ENCODE measurements at regions not wholly inside any gene's neighbourhood (a gene's known extent, or its start where the extent isn't known, plus 50 kb on each side); places are given as distances from the start of the nearest gene placed in this dataset.

DNA sequence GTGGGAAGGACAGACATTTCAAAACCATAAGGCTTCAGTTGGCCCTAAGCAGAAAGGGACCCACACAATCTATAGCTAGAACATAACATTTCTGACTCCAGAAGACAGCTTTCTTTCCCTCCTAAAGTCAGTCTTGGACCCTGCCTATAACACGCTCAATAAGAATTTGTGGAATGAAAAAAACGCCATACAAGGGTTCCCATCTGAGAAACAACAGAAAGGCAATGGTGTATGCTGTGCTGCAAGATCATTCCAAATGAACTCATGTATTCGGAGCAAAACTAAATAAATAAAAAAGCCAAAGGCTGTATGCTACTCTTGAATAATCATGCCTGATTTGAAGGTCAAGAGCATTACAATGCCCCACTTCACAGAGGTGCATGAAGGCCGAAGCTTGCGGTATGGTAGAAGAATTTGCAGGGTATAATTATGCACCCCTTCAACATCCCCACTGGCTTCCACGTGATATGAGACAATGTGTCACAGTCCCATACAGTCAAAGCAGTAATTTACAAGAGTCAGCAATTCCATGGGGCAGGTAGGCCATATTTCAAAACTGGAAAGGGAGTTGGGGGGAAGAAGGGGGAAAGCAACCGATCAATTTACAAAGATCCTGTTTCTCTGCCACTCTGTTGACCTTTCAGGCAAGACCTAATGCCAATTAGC is 61.4 kb upstream of the SLC14A2 start:
- DNase-seq (no peak), ATAC-seq (no peak)
- Histone ChIP-seq H3K27ac (no peak overlapping the region), H3K27me3 (ENCODE audit: insufficient read depth in 3 of 3, low read length in 2 of 3) (no peaks in the 10 kb centered on the region), H3K9me3 (no peaks in the 10 kb centered on the region), H3K36me3 (ENCODE audit: insufficient read depth in 1 of 2, low read depth in 1 of 2) (no peaks in the 10 kb centered on the region), H3K4me1 (no peaks in the 10 kb centered on the region), H3K4me3 (no peak overlapping the region)
- intact Hi-C loops (cut with DNase I): no loop called here
- WGBS, 3 donors: 74 to 78% (median 75%) methylated on average over 7 of the region's 7 CpGs
- TF ChIP-seq, protein P1, sequence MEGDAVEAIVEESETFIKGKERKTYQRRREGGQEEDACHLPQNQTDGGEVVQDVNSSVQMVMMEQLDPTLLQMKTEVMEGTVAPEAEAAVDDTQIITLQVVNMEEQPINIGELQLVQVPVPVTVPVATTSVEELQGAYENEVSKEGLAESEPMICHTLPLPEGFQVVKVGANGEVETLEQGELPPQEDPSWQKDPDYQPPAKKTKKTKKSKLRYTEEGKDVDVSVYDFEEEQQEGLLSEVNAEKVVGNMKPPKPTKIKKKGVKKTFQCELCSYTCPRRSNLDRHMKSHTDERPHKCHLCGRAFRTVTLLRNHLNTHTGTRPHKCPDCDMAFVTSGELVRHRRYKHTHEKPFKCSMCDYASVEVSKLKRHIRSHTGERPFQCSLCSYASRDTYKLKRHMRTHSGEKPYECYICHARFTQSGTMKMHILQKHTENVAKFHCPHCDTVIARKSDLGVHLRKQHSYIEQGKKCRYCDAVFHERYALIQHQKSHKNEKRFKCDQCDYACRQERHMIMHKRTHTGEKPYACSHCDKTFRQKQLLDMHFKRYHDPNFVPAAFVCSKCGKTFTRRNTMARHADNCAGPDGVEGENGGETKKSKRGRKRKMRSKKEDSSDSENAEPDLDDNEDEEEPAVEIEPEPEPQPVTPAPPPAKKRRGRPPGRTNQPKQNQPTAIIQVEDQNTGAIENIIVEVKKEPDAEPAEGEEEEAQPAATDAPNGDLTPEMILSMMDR (IDR thresholded peaks at IDR 0.05): no peak

DNA sequence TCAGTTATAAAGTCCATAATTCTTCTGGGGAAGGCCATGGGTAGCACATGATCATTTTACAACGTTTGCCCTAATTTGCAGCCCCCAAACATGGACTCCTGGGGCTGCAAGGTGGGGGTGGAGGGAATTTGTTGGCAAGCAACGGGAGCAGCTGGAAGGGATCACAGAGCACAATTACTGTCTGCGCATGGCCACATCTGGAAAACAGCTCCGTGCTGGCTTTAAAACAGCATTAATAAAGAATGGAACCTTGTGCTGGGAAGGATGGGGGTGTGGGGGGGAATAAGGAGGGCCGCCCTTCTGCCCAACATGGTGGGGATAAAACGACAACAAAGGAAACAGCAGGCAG is 60.9 kb upstream of the SLC14A2 start:
- Histone ChIP-seq H3K36me3 (ENCODE audit: insufficient read depth in 1 of 2, low read depth in 1 of 2) (no peaks in the 10 kb centered on the region), H3K4me1 (no peaks in the 10 kb centered on the region), H3K9me3 (no peaks in the 10 kb centered on the region), H3K27me3 (ENCODE audit: insufficient read depth in 3 of 3, low read length in 2 of 3) (no peaks in the 10 kb centered on the region), H3K4me3 (no peak overlapping the region), H3K27ac (no peak overlapping the region)
- 22 to 27% (median 26%) methylated on average over 6 of the region's 6 CpGs for WGBS, 3 donors
- DNase-seq (no peak), ATAC-seq (no peak)
- TF ChIP-seq, protein P1 (IDR thresholded peaks at IDR 0.05): no peak
- intact Hi-C loops (cut with DNase I): no loop called here

GRCh38 chr18:45556222-45556621 is 59.1 kb upstream of the SLC14A2 start:
- Histone ChIP-seq H3K27ac (no peak overlapping the region), H3K36me3 (ENCODE audit: insufficient read depth in 1 of 2, low read depth in 1 of 2) (no peaks in the 10 kb centered on the region), H3K4me1 (no peaks in the 10 kb centered on the region), H3K9me3 (no peaks in the 10 kb centered on the region), H3K4me3 (no peak overlapping the region), H3K27me3 (ENCODE audit: insufficient read depth in 3 of 3, low read length in 2 of 3) (no peaks in the 10 kb centered on the region)
- intact Hi-C loops (cut with DNase I): no loop called here
- ATAC-seq (no peak), DNase-seq (no peak)
- TF ChIP-seq, protein P1 (IDR thresholded peaks at IDR 0.05): no peak
- 95 to 98% (median 97%) methylated on average over 2 of the region's 2 CpGs for WGBS, 3 donors

DNA sequence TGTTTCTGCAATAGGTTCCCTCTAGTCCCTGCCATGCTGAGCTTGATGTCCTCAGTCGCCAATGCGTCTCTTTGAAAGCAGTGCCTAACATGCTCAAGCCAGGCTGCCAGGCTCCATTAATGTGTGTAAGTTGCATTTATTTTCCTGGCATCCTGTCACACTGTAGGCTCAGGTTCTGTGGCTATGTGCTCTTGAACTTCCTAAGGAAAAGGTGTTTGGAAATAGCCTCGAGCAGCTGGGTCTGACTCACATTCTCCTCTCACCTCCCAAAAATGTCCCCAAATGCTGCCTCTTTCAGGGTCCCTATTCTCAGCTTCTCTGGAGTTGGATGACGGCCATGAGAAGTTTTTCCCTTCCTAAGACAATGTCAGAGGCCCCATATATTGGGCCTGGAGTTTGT is 58.0 kb upstream of the SLC14A2 start:
- no peak overlapping the region for H3K4me3 ChIP-seq
- TF ChIP-seq, protein P1 (IDR thresholded peaks at IDR 0.05): no peak
- H3K36me3 ChIP-seq (ENCODE audit: insufficient read depth in 1 of 2, low read depth in 1 of 2): no peaks in the 10 kb centered on the region
- no peaks in the 10 kb centered on the region for H3K4me1 ChIP-seq
- no peaks in the 10 kb centered on the region for H3K27me3 ChIP-seq (ENCODE audit: insufficient read depth in 3 of 3, low read length in 2 of 3)
- WGBS, 3 donors: 65 to 72% (median 71%) methylated on average over 4 of the region's 4 CpGs
- intact Hi-C loops (cut with DNase I): no loop called here
- no peak overlapping the region for H3K27ac ChIP-seq
- no peaks in the 10 kb centered on the region for H3K9me3 ChIP-seq
- ATAC-seq (no peak), DNase-seq (no peak)

- TF ChIP-seq, protein P1 (IDR thresholded peaks at IDR 0.05): no peak
- no peaks in the 10 kb centered on the region for H3K27me3 ChIP-seq (ENCODE audit: insufficient read depth in 3 of 3, low read length in 2 of 3)
- no peak for ATAC-seq
- DNase-seq: no peak
- no peaks in the 10 kb centered on the region for H3K9me3 ChIP-seq
- no peaks in the 10 kb centered on the region for H3K36me3 ChIP-seq (ENCODE audit: insufficient read depth in 1 of 2, low read depth in 1 of 2)
- intact Hi-C loops (cut with DNase I): no loop called here
- H3K27ac ChIP-seq: no peak overlapping the region
- no peak overlapping the region for H3K4me3 ChIP-seq
- H3K4me1 ChIP-seq: no peaks in the 10 kb centered on the region
Observed at GRCh38 chr18:45557779-45558178, 57.5 kb upstream of the SLC14A2 start.
